ENCODE measurements at regions not wholly inside any gene's neighbourhood (a gene's known extent, or its start where the extent isn't known, plus 50 kb on each side); places are given as distances from the start of the nearest gene placed in this dataset.

GRCh38 chr9:127558581-127559246 is 53.4 kb upstream of the STXBP1 start:
- TF ChIP-seq CTCF (IDR thresholded peaks at IDR 0.05) (no peak), POLR2A (IDR thresholded peaks at IDR 0.05) (no peak), EP300 (IDR thresholded peaks at IDR 0.05) (no peak)
